IMR-90 (cell line): ENCODE measurements at regions not wholly inside any gene's neighbourhood (a gene's known extent, or its start where the extent isn't known, plus 50 kb on each side); places are given as distances from the start of the nearest gene placed in this dataset.

Source experiments
- ATAC-seq: fragments of 200-7000 bp; cut with Tn5 transposase; 2 replicates; pipeline ENCODE4 v1.9.1; 2020; ENCODE audit warnings: low read depth, mild to moderate bottlenecking, moderate library complexity
- BruUV-seq: library from RNA; stranded (reverse); fragments of 400-500 nt; replicated peaks from 2 replicates; lab custom pipeline; 2021; lab: Mats Ljungman, UMichigan
- CTCF ChIA-PET: fragments of 300-600 bp; formaldehyde crosslinking; extraction: SDS; loops from one replicate; lab custom pipeline; 2021; ENCODE audit warnings: antibody characterized with exemption; lab: Yijun Ruan, JAX
- POLR2A ChIA-PET: fragments of 300-600 bp; sonication (Branson Sonifier 250); formaldehyde crosslinking; loops from one replicate; lab custom pipeline; 2022; ENCODE audit warnings: antibody characterized with exemption; ENCODE audit not compliant: unreplicated experiment; lab: Charles Lee
- DNase-seq: peaks from one replicate; pipeline ENCODE4 v3.0.0; 2013
- H2AFZ ChIP-seq: replicated peaks from 2 replicates; pipeline ENCODE3; 2013; ENCODE audit warnings: low read length, mild to moderate bottlenecking; ENCODE audit not compliant: poor library complexity
- H2AK5ac ChIP-seq: 2 replicates; pipeline ENCODE4 v1.6.1; 2013; ENCODE audit warnings: low read depth, low read length, inconsistent platforms
- H2AK9ac ChIP-seq: replicated peaks from 2 replicates; pipeline ENCODE3; 2013; ENCODE audit warnings: mild to moderate bottlenecking, low read depth, low read length, moderate library complexity; ENCODE audit not compliant: poor library complexity
- H2BK120ac ChIP-seq: 2 replicates; pipeline ENCODE4 v1.6.1; 2013; ENCODE audit warnings: low read depth, low read length, inconsistent platforms
- H2BK15ac ChIP-seq: 3 replicates; pipeline ENCODE4 v1.6.1; 2013; ENCODE audit warnings: low read depth, low read length, inconsistent platforms
- H2BK20ac ChIP-seq: 2 replicates; pipeline ENCODE4 v1.6.1; 2013; ENCODE audit warnings: low read depth, mild to moderate bottlenecking, inconsistent platforms, low read length, moderate library complexity
- H2BK5ac ChIP-seq: 2 replicates; pipeline ENCODE4 v1.6.1; 2013; ENCODE audit warnings: mild to moderate bottlenecking, low read depth, low read length, inconsistent platforms; ENCODE audit not compliant: poor library complexity, severe bottlenecking
- H3K14ac ChIP-seq: replicated peaks from 2 replicates; pipeline ENCODE4 v1.6.1; 2013; ENCODE audit warnings: low read depth, low read length, inconsistent platforms
- H3K18ac ChIP-seq: 2 replicates; pipeline ENCODE4 v1.6.1; 2013; ENCODE audit warnings: low read depth, low read length, control low read depth
- H3K23ac ChIP-seq: 2 replicates; pipeline ENCODE4 v1.6.1; 2013; ENCODE audit warnings: low read depth, low read length, inconsistent platforms
- H3K27ac ChIP-seq: 2 replicates; pipeline ENCODE4 v1.5.1; 2013; ENCODE audit warnings: mild to moderate bottlenecking, control low read depth, low read length; ENCODE audit not compliant: insufficient read depth
- H3K27me3 ChIP-seq: 2 replicates; pipeline ENCODE4 v1.6.1; 2013; ENCODE audit warnings: low read length; ENCODE audit not compliant: control insufficient read depth, insufficient read depth
- H3K36me3 ChIP-seq: 2 replicates; pipeline ENCODE4 v1.6.1; 2013; ENCODE audit warnings: low read length, mixed read lengths; ENCODE audit not compliant: control insufficient read depth, insufficient read depth
- H3K4ac ChIP-seq: 2 replicates; pipeline ENCODE4 v1.6.1; 2013; ENCODE audit warnings: low read depth, low read length, inconsistent platforms
- H3K4me1 ChIP-seq: 2 replicates; pipeline ENCODE4 v1.6.1; 2013; ENCODE audit warnings: low read length, mixed read lengths; ENCODE audit not compliant: control insufficient read depth, insufficient read depth
- H3K4me2 ChIP-seq: 2 replicates; pipeline ENCODE4 v1.6.1; 2013; ENCODE audit warnings: low read depth, mild to moderate bottlenecking, control low read depth, low read length, moderate library complexity
- H3K4me3 ChIP-seq: 2 replicates; pipeline ENCODE4 v1.5.1; 2013; ENCODE audit warnings: low read depth, mild to moderate bottlenecking, control low read depth, low read length, moderate library complexity; ENCODE audit not compliant: insufficient read depth
- H3K56ac ChIP-seq: 2 replicates; pipeline ENCODE4 v1.6.1; 2013; ENCODE audit warnings: low read length, inconsistent platforms; ENCODE audit not compliant: insufficient read depth; ENCODE audit errors: extremely low read depth
- H3K79me1 ChIP-seq, 2 experiments: 2 replicates each; pipeline ENCODE4 v1.6.1; 2013; ENCODE audit warnings: low read length in 2 of 2, inconsistent platforms in 1 of 2, low read depth in 1 of 2
- H3K9ac ChIP-seq: 2 replicates; pipeline ENCODE4 v1.6.1; 2013; ENCODE audit warnings: low read depth, low read length, control low read depth
- H3K9me1 ChIP-seq: 2 replicates; pipeline ENCODE4 v1.6.1; 2013; ENCODE audit warnings: low read length, inconsistent platforms; ENCODE audit not compliant: insufficient read depth
- H3K9me3 ChIP-seq: 2 replicates; pipeline ENCODE4 v1.6.1; 2013; ENCODE audit warnings: low read length; ENCODE audit not compliant: control insufficient read depth, insufficient read depth
- H4K20me1 ChIP-seq: 2 replicates; pipeline ENCODE4 v1.6.1; 2013; ENCODE audit warnings: low read length, inconsistent platforms; ENCODE audit not compliant: insufficient read depth
- H4K5ac ChIP-seq: 2 replicates; pipeline ENCODE4 v1.6.1; 2013; ENCODE audit warnings: mild to moderate bottlenecking, low read depth, low read length, control low read depth
- H4K8ac ChIP-seq, 2 experiments: 2 replicates each; pipeline ENCODE4 v1.6.1; 2013; ENCODE audit warnings: low read depth in 2 of 2, low read length in 2 of 2, control low read depth in 1 of 2, inconsistent platforms in 1 of 2
- H4K91ac ChIP-seq: 2 replicates; pipeline ENCODE4 v1.6.1; 2013; ENCODE audit warnings: low read depth, low read length, inconsistent platforms; ENCODE audit not compliant: insufficient read depth
- BHLHE40 ChIP-seq: fragments of 150-350 bp; IDR thresholded peaks from 2 replicates; pipeline ENCODE4 v1.6.1; 2016; ENCODE audit warnings: mild to moderate bottlenecking, low read depth, low read length
- CEBPB ChIP-seq: IDR thresholded peaks from 2 replicates; pipeline ENCODE4 v1.6.1; 2012; ENCODE audit warnings: low read depth, low read length, improper control_type of control experiment
- CHD1 ChIP-seq: IDR thresholded peaks from 2 replicates; pipeline ENCODE4 v1.6.1; 2012; ENCODE audit warnings: low read depth, low read length, improper control_type of control experiment
- CTCF ChIP-seq: conservative IDR thresholded peaks from 2 replicates; pipeline ENCODE4 v1.5.1; 2012; ENCODE audit warnings: mild to moderate bottlenecking, low read depth, low read length, improper control_type of control experiment
- ELK1 ChIP-seq: fragments of 150-350 bp; IDR thresholded peaks from 2 replicates; pipeline ENCODE4 v1.6.1; 2016; ENCODE audit warnings: low read depth, mild to moderate bottlenecking, low read length, moderate library complexity, borderline replicate concordance
- FOS ChIP-seq: fragments of 150-350 bp; IDR thresholded peaks from 2 replicates; pipeline ENCODE4 v1.6.1; 2016; ENCODE audit warnings: low read depth, low read length
- MAFK ChIP-seq: IDR thresholded peaks from 2 replicates; pipeline ENCODE4 v1.6.1; 2012; ENCODE audit warnings: low read depth, low read length, improper control_type of control experiment
- MAZ ChIP-seq: IDR thresholded peaks from 2 replicates; pipeline ENCODE4 v1.6.1; 2012; ENCODE audit warnings: low read depth, mild to moderate bottlenecking, low read length, improper control_type of control experiment, moderate library complexity, borderline replicate concordance
- MXI1 ChIP-seq: IDR thresholded peaks from 2 replicates; pipeline ENCODE4 v1.6.1; 2012; ENCODE audit warnings: low read depth, mild to moderate bottlenecking, low read length, moderate library complexity, borderline replicate concordance
- NFE2L2 ChIP-seq: fragments of 150-350 bp; IDR thresholded peaks from 2 replicates; pipeline ENCODE4 v1.6.1; 2016; ENCODE audit warnings: low read depth, mild to moderate bottlenecking, low read length
- POLR2A ChIP-seq: IDR thresholded peaks from 2 replicates; pipeline ENCODE4 v1.6.1; 2012; ENCODE audit warnings: mild to moderate bottlenecking, low read depth, low read length
- RAD21 ChIP-seq: IDR thresholded peaks from 2 replicates; pipeline ENCODE4 v1.6.1; 2012; ENCODE audit warnings: low read length, improper control_type of control experiment
- RCOR1 ChIP-seq: IDR thresholded peaks from 2 replicates; pipeline ENCODE4 v1.6.1; 2012; ENCODE audit warnings: mild to moderate bottlenecking, low read length, improper control_type of control experiment; ENCODE audit not compliant: insufficient replicate concordance
- RFX5 ChIP-seq: IDR thresholded peaks from 2 replicates; pipeline ENCODE4 v1.8.0; 2012; ENCODE audit warnings: low read depth, mild to moderate bottlenecking, low read length, moderate library complexity
- SMC3 ChIP-seq: fragments of 150-350 bp; IDR thresholded peaks from 2 replicates; pipeline ENCODE4 v1.6.1; 2016; ENCODE audit warnings: low read depth, mild to moderate bottlenecking, antibody characterized with exemption, low read length, moderate library complexity
- WGBS, 2 experiments: methylation state at CpG; one replicate each; pipeline versions ENCODE4 v1.1.5 to v1.1.7; 2013; ENCODE audit warnings: missing lambda C conversion rate in 2 of 2; ENCODE audit not compliant: insufficient read length in 1 of 2; ENCODE audit errors: extremely low coverage in 2 of 2; 5-methylcytosine and 5-hydroxymethylcytosine counted together
- dilution Hi-C: fragments of 300-500 bp; cut with HindIII; formaldehyde crosslinking; loops from one replicate; pipeline ENCODE4 v1.14.3; 2018; ENCODE audit warnings: low sequenced_read_pairs; ENCODE audit not compliant: unreplicated experiment
- in situ Hi-C: fragments of 300-500 bp; cut with MboI; formaldehyde crosslinking; loops from 3 replicates; pipeline ENCODE4 v1.14.3; 2019; ENCODE audit warnings: low sequenced_read_pairs, inconsistent platforms, mixed read lengths
- intact Hi-C: fragments of 100-400 bp; cut with micrococcal nuclease; formaldehyde crosslinking; loops from 2 replicates; pipeline ENCODE4 v1.10.0; 2022
- TF ChIP-seq, protein P1 (sequence below): fragments of 150-350 bp; IDR thresholded peaks from 2 replicates; pipeline ENCODE4 v1.6.1; 2017; ENCODE audit warnings: mild to moderate bottlenecking, antibody characterized with exemption, low read length, low read depth

DNA sequence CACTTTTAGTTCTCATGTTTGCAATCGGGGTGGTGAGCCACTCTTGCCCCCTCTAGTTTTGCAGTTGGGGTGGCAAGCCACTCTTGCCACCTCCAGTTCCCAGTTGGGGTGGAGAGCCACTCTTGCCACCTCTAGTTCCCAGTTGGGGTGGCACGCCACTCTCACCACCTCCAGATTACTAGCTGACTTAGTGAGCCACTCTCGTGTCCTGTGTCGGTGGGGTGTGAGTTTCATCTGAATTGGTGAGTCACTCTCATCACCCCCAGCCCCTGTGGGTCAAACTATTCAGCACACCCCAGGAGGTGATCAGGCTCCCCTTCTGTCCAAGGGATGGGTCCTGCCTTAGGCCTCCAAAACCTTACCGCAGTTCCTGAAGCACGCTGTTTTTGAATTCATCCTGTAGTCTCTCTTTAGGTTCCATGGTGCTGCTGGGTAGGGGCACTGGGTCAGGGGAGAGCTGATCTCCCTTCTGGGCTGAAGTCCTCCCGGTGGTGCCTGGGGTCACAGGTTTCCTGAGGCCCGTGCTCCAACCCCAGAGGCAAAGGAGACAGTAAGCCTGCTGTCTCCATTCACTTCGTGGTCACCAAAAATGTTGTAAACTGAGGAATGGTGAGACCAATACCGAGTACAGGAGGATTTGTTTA, 224.2 kb upstream of the SYNCRIP start:
- DNase-seq (no peak), ATAC-seq (no peak)
- Histone ChIP-seq H2AK5ac (no peak overlapping the region), H3K18ac (no peak overlapping the region; the same call in 1 of the 2 replicates), H3K9me3 (no peaks in the 10 kb centered on the region), H3K36me3 (no peaks in the 10 kb centered on the region), H4K5ac (no peak overlapping the region; the same call in 1 of the 2 replicates), H3K4ac (no peak overlapping the region), H2BK120ac (0 out of 2 replicates have a peak overlapping the region, but pooled peaks have one; percentile 12), H3K4me1 (peaks cover 7% of the 10 kb centered on the region; the same call in 1 of the 2 replicates), H3K9me1 (no peaks in the 10 kb centered on the region), H2BK5ac (no peak overlapping the region), H3K9ac (no peak overlapping the region), H3K14ac (no peak overlapping the region), H3K4me2 (peak overlapping the region; percentile 100), H2BK20ac (no peak overlapping the region), H3K23ac (no peak overlapping the region), H2AK9ac (peak overlapping the region; percentile 61), H3K56ac (no peak overlapping the region), H2AFZ (peak overlapping the region; percentile 68), H3K79me1 (no peaks in the 10 kb centered on the region), H2BK15ac (no peak overlapping the region), H4K20me1 (no peaks in the 10 kb centered on the region), H3K27ac (no peak overlapping the region), H3K4me3 (no peak overlapping the region), H3K27me3 (no peaks in the 10 kb centered on the region), H4K91ac (no peak overlapping the region), H4K8ac (peak overlapping the region in 1 of 2 experiments; percentile 62; a peak in 2 of 4 replicates)
- TF ChIP-seq RAD21, result no peak
- no peak for TF ChIP-seq SMC3
- TF ChIP-seq CEBPB, result no peak
- no peak for TF ChIP-seq POLR2A
- TF ChIP-seq MXI1, result no peak
- TF ChIP-seq CTCF, result no peak
- TF ChIP-seq CHD1, result no peak
- no peak for TF ChIP-seq NFE2L2
- no peak for TF ChIP-seq ELK1
- TF ChIP-seq RCOR1, result no peak
- no peak for TF ChIP-seq BHLHE40
- TF ChIP-seq RFX5, result no peak
- TF ChIP-seq MAFK, result no peak
- TF ChIP-seq, protein P1, sequence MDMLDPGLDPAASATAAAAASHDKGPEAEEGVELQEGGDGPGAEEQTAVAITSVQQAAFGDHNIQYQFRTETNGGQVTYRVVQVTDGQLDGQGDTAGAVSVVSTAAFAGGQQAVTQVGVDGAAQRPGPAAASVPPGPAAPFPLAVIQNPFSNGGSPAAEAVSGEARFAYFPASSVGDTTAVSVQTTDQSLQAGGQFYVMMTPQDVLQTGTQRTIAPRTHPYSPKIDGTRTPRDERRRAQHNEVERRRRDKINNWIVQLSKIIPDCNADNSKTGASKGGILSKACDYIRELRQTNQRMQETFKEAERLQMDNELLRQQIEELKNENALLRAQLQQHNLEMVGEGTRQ, result no peak
- no peak for TF ChIP-seq MAZ
- TF ChIP-seq FOS, result no peak
- CTCF ChIA-PET, result no interaction called here
- BruUV-seq, result no TSS peak
- in situ Hi-C loops (no loop called here), dilution Hi-C loops (no loop called here), intact Hi-C loops (loop anchor here (5.0 to 10.0 kb wide), 2 partner anchors 102 to 190 kb away; no protein-coding TSS in a partner anchor)
- POLR2A ChIA-PET, result no interaction called here
- no CpG with 5 or more reads among the region's 10 CpGs for WGBS, 2 experiments
